GM19025 (cell line): ENCODE measurements at regions not wholly inside any gene's neighbourhood (a gene's known extent, or its start where the extent isn't known, plus 50 kb on each side); places are given as distances from the start of the nearest gene placed in this dataset.
"Not testable (repeated sequence)": the region's sequence is repeated elsewhere in the genome, so short reads cannot be mapped to it uniquely, and the experiment has no call there.

ENCODE experiments used
- ATAC-seq: cut with Tn5 transposase; IDR thresholded peaks from one replicate; pipeline ENCODE4 v1.9.1; 2021; ENCODE audit warnings: mild to moderate bottlenecking, low read depth, moderate library complexity; ENCODE audit not compliant: unreplicated experiment

GRCh38 chr17:70278844-70279462 lies 109.6 kb downstream of the KCNJ2 start:
- ATAC-seq = no peak

GRCh38 chr17:70286391-70286790 lies 117.1 kb downstream of the KCNJ2 start:
- ATAC-seq = no peak

GRCh38 chr17:70288540-70289290 lies 119.4 kb downstream of the KCNJ2 start:
- ATAC-seq = no peak

GRCh38 chr17:70290770-70291169 lies 121.4 kb downstream of the KCNJ2 start:
- no peak for ATAC-seq

GRCh38 chr17:70292366-70292765 lies 123.0 kb downstream of the KCNJ2 start:
- ATAC-seq = no peak

GRCh38 chr17:70293564-70294310 lies 124.4 kb downstream of the KCNJ2 start:
- not testable (repeated sequence) for ATAC-seq

GRCh38 chr17:70295329-70295728 lies 126.0 kb downstream of the KCNJ2 start:
- no peak for ATAC-seq

GRCh38 chr17:70295731-70296130 lies 126.4 kb downstream of the KCNJ2 start:
- no peak for ATAC-seq

- no peak for ATAC-seq
These were observed 127.1 kb downstream of the KCNJ2 start for GRCh38 chr17:70296456-70296855.

GRCh38 chr17:70297397-70297796 lies 128.1 kb downstream of the KCNJ2 start:
- ATAC-seq = no peak

- ATAC-seq = no peak
These were observed 129.7 kb downstream of the KCNJ2 start for GRCh38 chr17:70298929-70299531.

- ATAC-seq = no peak
These were observed 138.3 kb downstream of the KCNJ2 start for GRCh38 chr17:70307430-70308225.

GRCh38 chr17:70308618-70309017 lies 139.3 kb downstream of the KCNJ2 start:
- ATAC-seq = no peak

- ATAC-seq = no peak
These were observed 140.9 kb downstream of the KCNJ2 start for GRCh38 chr17:70310221-70310672.

GRCh38 chr17:70313086-70313852 lies 143.9 kb downstream of the KCNJ2 start:
- ATAC-seq = no peak

GRCh38 chr17:70314096-70314495 lies 144.8 kb downstream of the KCNJ2 start:
- no peak for ATAC-seq

GRCh38 chr17:70314506-70314905 lies 145.2 kb downstream of the KCNJ2 start:
- no peak for ATAC-seq

GRCh38 chr17:70317421-70317820 lies 148.1 kb downstream of the KCNJ2 start:
- ATAC-seq = no peak

GRCh38 chr17:70318051-70318450 lies 148.7 kb downstream of the KCNJ2 start:
- no peak for ATAC-seq
